HG03135 (cell line): ENCODE measurements at regions not wholly inside any gene's neighbourhood (a gene's known extent, or its start where the extent isn't known, plus 50 kb on each side); places are given as distances from the start of the nearest gene placed in this dataset.
"Not testable (repeated sequence)": the region's sequence is repeated elsewhere in the genome, so short reads cannot be mapped to it uniquely, and the experiment has no call there.

Experiments used
- ATAC-seq: cut with Tn5 transposase; IDR thresholded peaks from one replicate; pipeline ENCODE4 v1.9.1; 2021; ENCODE audit warnings: mild to moderate bottlenecking, moderate library complexity; ENCODE audit not compliant: unreplicated experiment

DNA sequence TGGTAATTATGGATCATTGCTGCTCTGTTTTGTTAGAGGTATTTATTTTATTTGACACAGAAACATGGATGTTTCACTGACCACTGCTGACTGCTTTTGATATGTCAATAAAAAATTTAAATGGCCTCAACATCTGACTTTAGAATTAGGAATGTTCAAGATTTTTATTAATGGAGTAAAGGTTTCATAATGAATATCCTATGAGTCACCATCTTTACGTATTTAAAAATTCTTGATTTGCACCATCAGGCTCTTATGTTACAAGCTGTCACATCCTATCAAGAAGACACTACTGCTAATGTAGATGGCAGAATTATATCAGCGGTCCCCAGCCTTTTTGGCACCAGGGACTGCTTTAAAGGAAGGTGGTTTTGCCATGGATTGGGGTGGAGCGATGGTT, 578.7 kb upstream of the NRP1 start:
- no peak for ATAC-seq

GRCh38 chr10:33909476-33909875, 575.0 kb upstream of the NRP1 start:
- ATAC-seq: not testable (repeated sequence)

GRCh38 chr10:33901166-33901565, 566.7 kb upstream of the NRP1 start:
- ATAC-seq: no peak

DNA sequence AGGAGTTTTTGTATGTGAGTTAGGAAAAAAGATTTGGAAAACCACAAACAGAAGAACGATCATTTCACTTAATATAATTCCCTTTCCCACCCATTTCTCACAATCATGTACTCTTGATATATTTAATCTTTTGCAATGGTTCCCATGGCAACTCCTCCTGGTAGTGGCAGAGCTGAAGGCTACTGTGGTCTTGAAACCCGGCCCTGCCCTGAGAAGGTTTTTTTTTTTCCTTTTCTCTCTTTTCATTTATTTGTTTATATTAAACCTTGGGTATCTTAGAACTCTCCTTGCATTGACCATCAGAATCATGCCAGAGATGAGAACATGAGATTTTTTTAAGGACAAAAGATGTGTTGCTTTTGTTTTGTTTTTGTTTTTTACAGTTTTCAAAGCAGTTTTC, 566.1 kb upstream of the NRP1 start:
- ATAC-seq: no peak

DNA sequence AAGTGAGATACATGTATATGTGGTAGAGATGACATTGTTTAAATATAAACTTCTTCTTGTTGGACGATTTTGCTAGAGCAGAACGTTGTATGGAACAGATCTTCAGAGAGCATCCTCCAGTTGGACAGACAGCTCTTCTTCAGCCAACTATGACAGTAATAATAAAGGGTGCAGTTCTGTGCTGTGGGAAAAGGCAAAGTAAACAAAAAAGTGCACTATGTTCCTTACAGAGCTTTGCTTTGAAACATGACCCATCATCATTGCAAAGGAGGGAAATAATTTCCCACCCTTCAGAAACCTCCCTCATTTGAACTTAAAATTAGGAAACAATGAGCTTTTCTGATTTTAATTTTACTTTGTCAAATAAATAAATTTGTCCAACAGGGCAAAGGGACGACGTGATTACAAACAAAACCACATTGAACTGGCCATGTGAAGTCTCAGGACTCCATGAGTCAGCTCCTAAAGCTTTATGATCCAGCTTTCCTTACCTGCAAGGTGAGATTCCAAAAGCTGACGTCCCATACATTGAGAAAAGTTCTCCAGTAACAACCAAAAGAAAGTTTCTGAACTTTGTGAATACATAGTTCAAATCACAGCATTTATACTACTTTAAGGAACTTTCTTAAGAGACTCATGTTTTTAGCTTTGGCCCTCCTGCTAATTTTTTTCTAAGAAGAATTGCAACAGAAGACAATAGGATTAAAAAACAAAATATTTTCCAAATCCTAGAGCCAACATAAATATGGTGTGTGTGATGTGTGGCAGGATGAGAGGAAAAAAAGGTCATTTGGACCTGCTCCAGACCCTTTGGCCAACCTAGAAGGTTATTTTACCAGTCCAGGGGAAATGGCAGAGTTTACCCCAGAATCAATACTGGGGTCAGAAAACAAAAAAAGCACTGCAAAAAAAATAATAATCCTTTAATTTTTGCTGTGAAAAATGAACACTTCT, 565.4 kb upstream of the NRP1 start:
- ATAC-seq: no peak

DNA sequence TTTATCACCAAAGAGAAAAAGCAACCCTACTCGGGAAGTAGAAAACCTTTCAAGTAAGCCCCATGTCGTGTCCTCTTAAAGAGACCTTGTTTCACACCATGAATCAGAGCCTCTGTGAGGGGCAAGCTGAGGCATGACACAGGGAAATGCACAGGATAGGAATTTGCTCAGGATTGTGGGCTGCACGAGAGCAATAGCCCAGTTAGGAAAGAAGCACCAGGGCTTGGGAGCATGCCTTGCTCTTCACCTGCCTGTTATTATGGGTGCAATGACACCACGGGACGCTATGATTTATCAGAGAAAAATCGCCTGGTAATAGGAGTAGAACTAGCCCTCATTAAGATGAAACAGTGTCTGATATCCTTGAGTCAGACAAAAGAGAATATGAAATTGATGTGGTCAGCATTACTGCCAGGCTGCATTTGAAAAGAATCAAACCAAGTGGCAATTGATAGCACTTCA, 562.9 kb upstream of the NRP1 start:
- no peak for ATAC-seq

GRCh38 chr10:33893506-33893905, 559.0 kb upstream of the NRP1 start:
- no peak for ATAC-seq

DNA sequence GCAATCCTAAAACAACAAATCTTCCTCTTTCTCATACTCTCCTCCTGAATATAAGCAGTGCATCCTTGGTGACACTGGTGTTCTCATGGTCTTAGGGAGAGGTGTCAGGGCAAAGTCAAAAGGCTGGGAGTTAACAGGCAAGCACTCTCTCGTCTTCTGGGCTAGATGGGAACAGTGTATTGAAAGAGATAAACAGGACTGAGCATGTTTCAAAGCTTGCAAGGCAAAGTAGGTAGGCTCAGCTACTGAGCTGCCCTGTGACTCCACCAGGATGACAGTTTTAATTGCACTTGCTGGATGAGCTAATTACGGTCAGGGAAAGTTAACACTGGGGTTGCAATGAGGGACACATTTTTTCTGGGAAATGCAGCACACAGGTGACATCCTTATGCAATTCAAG, 554.9 kb upstream of the NRP1 start:
- no peak for ATAC-seq

GRCh38 chr10:33887188-33887587, 552.7 kb upstream of the NRP1 start:
- no peak for ATAC-seq

DNA sequence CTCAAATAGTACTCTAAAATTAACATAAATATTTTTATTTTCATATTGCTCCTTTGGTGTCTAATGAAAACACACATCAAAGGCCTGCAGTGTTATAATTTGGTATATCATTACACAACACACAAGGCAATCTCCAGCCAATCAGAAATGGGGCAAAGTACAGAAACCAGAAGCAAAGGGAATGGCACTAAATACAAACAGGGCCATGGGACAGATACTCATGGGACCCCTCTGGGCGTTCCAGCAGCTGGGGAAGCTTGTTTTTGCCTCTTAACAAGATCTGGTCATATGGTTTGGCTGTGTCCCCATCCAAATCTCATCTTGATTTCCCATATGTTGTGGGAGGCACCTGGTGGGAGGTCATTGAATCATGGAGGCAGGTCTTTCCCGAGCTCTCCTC, 551.8 kb upstream of the NRP1 start:
- ATAC-seq: no peak

- no peak for ATAC-seq
These were observed 550.1 kb upstream of the NRP1 start for GRCh38 chr10:33884604-33885003.

- no peak for ATAC-seq
These were observed 549.4 kb upstream of the NRP1 start for GRCh38 chr10:33883881-33884280.

GRCh38 chr10:33882996-33883395, 548.5 kb upstream of the NRP1 start:
- no peak for ATAC-seq

DNA sequence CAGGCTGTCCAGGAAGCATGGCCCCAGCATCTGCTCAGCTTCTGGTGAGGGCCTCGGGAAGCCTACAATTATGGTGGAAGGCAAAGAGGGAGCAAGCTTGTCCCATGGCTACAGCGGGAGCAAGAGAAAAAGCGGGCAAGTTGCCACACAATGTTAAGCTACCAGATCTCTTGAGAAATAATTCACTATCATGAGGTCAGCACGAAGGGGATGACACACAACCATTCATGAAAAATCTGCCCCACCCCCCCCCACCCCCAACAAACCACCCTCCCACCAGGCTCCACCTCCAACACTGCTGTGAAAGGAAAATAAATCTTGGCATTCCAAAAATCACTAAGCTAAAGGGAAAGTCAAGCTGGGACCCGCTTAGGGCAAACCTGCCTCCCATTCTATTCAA, 545.8 kb upstream of the NRP1 start:
- ATAC-seq: no peak

- no peak for ATAC-seq
These were observed 543.8 kb upstream of the NRP1 start for GRCh38 chr10:33878238-33878786.

- no peak for ATAC-seq
These were observed 542.3 kb upstream of the NRP1 start for GRCh38 chr10:33876584-33877400.

DNA sequence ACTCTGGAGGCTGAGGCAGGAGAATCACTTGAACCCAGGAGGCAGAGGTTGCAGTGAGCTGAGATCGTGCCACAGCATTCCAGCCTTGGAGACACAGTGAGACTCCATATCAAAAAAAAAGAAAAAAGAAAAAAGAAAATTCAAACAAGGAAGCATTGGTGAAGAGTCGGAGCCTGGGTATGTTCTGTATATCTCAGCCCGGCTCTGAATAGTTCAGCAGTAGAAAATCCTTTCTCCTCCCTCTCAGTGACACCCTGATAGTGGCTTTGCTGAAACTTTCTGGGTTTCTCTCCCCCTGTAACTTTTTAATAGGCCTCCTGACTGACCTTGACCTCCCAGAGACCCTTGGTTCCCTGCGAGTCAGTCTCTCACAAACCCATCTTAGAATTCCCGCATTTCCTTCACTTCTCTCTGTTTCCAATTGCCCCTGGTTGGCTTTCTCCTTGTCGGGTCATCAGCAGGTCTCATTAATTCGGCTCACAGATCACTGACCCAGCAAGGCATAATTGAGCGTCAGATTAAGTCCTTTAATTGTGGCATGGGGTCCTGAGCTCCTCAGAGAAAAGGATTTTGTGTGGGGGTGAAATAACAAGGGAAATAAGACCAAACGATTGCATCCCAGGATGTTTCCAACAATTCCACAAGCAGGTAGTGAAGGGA, 541.6 kb upstream of the NRP1 start:
- ATAC-seq: no peak

DNA sequence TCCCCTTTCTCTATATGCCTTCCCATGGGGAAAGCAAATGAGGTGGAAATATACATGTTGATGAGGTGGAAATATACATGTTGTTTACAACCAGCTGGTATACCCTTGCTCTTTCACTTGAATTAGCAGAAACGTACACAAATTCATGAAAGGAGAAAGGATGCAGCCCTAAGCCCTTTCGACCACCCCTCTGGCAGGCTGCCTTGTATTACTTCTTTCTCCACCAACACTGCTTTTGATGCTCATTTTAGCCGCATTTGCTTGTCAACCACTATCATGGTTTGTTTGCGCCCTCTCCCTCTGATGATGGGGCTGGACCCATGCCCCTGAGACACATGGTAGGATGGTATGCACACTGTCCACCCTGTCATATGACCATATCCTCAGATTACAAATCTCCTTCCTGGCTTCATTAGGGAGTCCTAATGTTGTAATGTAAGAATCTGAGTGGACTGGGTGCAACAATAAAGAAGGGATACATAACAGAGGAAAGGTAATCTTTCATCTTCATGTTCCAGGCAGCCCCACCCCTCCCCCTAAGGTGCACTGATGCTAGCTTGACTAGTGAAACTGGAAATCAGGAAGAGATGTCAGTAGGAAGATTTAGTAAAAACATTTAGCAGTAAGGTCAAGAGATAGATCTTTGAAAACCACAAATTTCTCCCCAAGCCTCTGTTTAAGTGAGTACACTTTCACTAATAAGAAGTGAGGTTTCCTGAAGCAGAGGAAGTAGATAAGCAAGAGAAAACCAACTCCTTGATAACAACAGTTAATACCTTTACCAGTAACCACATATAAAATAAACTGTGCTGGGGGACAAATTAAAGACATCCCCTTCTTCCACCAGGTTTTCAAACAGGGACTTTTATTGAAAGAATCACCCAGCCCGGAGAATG, 536.8 kb upstream of the NRP1 start:
- no peak for ATAC-seq

GRCh38 chr10:33869481-33869880, 535.0 kb upstream of the NRP1 start:
- ATAC-seq: no peak

DNA sequence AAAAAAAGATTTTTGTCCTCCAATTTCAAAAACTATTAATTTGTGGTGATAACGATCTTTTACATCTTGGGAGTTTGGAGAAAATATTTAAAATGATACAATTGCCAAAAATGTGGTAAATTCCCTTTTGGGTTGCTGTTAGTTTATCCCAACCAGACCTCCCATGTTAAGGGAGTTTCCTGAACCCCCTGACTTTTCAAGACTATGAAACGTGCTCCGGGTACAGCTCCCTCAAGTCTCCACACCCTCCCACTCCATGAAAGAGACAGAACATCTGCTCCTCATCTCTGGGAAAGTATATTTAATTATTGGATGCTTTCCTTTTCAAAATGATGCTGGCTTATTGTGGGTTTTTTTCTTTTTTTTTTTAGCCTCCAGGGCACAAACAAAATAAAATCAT, 534.6 kb upstream of the NRP1 start:
- ATAC-seq: no peak
